HL-60 (cell line): ENCODE measurements at regions not wholly inside any gene's neighbourhood (a gene's known extent, or its start where the extent isn't known, plus 50 kb on each side); places are given as distances from the start of the nearest gene placed in this dataset.

Source experiments
- DNase-seq, 2 experiments: peaks; one replicate each; pipeline ENCODE4 v3.0.0-alpha.2; 2010 to 2020; ENCODE audit warnings: low read depth in 1 of 2, low spot score in 1 of 2
- H3K27ac ChIP-seq: fragments of 250-450 bp; sonication (Bioruptor Pico); replicated peaks from 2 replicates; pipeline ENCODE4 v1.5.1; 2020; ENCODE audit warnings: mild to moderate bottlenecking, moderate library complexity
- H3K27me3 ChIP-seq: fragments of 250-450 bp; sonication (Bioruptor Pico); 2 replicates; pipeline ENCODE4 v1.5.1; 2021; ENCODE audit warnings: mild to moderate bottlenecking, moderate library complexity; ENCODE audit not compliant: insufficient read depth, poor library complexity, severe bottlenecking
- H3K4me3 ChIP-seq: replicated peaks from 2 replicates; pipeline ENCODE4 v1.5.1; 2011; ENCODE audit warnings: mild to moderate bottlenecking, control low read depth, low read length; ENCODE audit not compliant: insufficient read depth
- GABPA ChIP-seq: IDR thresholded peaks from 2 replicates; pipeline ENCODE4 v1.6.1; 2012; ENCODE audit warnings: low read depth
- POLR2AphosphoS5 ChIP-seq: IDR thresholded peaks from 2 replicates; pipeline ENCODE4 v1.6.1; 2012; ENCODE audit warnings: low read depth
- SPI1 ChIP-seq: IDR thresholded peaks from 2 replicates; pipeline ENCODE4 v1.6.1; 2012; ENCODE audit warnings: low read depth, mild to moderate bottlenecking, borderline replicate concordance
- TF ChIP-seq, protein P1 (sequence below): IDR thresholded peaks from one replicate; pipeline ENCODE4 v1.5.1; 2011; ENCODE audit warnings: low read length, control low read depth, inconsistent platforms; ENCODE audit not compliant: insufficient read depth
- TF ChIP-seq, protein P2 (sequence below): IDR thresholded peaks from 2 replicates; pipeline ENCODE4 v1.6.1; 2012; ENCODE audit warnings: low read depth; ENCODE audit not compliant: insufficient replicate concordance

DNA sequence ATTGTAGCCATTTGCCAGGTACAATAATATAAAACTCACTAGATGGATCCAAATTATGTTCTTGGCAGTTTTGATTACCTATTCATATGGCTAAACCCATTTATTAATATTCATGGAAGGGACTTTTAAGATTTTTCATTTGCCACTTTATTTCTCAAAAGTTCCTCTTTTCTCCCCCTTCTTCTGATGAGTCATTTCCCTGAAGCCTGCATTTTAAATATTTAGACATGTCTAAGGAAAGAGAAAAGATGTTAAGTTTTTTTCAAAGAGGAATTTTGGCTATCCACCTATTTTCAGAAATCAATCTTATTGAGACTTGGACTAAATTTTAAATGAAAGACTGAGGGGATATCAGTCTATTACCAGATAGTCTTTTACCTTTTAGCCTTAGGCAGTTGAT is 1189.4 kb downstream of the EFNA5 start:
- Histone ChIP-seq H3K4me3 (no peak overlapping the region), H3K27ac (no peak overlapping the region), H3K27me3 (no peaks in the 10 kb centered on the region)
- DNase-seq: no peak
- TF ChIP-seq, protein P1, sequence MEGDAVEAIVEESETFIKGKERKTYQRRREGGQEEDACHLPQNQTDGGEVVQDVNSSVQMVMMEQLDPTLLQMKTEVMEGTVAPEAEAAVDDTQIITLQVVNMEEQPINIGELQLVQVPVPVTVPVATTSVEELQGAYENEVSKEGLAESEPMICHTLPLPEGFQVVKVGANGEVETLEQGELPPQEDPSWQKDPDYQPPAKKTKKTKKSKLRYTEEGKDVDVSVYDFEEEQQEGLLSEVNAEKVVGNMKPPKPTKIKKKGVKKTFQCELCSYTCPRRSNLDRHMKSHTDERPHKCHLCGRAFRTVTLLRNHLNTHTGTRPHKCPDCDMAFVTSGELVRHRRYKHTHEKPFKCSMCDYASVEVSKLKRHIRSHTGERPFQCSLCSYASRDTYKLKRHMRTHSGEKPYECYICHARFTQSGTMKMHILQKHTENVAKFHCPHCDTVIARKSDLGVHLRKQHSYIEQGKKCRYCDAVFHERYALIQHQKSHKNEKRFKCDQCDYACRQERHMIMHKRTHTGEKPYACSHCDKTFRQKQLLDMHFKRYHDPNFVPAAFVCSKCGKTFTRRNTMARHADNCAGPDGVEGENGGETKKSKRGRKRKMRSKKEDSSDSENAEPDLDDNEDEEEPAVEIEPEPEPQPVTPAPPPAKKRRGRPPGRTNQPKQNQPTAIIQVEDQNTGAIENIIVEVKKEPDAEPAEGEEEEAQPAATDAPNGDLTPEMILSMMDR: no peak
- TF ChIP-seq, protein P2, sequence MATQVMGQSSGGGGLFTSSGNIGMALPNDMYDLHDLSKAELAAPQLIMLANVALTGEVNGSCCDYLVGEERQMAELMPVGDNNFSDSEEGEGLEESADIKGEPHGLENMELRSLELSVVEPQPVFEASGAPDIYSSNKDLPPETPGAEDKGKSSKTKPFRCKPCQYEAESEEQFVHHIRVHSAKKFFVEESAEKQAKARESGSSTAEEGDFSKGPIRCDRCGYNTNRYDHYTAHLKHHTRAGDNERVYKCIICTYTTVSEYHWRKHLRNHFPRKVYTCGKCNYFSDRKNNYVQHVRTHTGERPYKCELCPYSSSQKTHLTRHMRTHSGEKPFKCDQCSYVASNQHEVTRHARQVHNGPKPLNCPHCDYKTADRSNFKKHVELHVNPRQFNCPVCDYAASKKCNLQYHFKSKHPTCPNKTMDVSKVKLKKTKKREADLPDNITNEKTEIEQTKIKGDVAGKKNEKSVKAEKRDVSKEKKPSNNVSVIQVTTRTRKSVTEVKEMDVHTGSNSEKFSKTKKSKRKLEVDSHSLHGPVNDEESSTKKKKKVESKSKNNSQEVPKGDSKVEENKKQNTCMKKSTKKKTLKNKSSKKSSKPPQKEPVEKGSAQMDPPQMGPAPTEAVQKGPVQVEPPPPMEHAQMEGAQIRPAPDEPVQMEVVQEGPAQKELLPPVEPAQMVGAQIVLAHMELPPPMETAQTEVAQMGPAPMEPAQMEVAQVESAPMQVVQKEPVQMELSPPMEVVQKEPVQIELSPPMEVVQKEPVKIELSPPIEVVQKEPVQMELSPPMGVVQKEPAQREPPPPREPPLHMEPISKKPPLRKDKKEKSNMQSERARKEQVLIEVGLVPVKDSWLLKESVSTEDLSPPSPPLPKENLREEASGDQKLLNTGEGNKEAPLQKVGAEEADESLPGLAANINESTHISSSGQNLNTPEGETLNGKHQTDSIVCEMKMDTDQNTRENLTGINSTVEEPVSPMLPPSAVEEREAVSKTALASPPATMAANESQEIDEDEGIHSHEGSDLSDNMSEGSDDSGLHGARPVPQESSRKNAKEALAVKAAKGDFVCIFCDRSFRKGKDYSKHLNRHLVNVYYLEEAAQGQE: no peak
- no peak for TF ChIP-seq GABPA
- TF ChIP-seq SPI1: no peak
- no peak for TF ChIP-seq POLR2AphosphoS5

DNA sequence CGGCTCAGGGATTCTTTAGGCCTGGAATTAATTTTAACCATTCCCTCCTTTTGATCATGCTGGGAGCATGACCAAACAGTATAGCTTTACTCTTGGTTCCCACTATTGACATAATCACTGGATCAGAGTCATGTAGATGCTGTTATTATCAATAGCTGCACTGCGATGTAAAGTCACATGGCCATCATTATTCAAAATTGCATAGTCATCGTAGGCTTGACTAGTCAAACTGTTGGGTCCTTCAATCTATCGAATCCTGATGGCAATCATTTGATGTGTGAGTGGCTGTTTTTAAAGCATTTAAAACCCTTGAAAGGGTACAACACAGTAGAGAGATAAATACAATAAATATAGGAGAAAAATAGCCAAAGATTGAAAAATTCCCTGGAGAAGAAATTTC is 1194.1 kb downstream of the EFNA5 start:
- TF ChIP-seq GABPA (no peak), SPI1 (no peak), POLR2AphosphoS5 (no peak)
- TF ChIP-seq, protein P2: no peak
- Histone ChIP-seq H3K27me3 (no peaks in the 10 kb centered on the region), H3K27ac (no peak overlapping the region), H3K4me3 (no peak overlapping the region)
- no peak for DNase-seq

DNA sequence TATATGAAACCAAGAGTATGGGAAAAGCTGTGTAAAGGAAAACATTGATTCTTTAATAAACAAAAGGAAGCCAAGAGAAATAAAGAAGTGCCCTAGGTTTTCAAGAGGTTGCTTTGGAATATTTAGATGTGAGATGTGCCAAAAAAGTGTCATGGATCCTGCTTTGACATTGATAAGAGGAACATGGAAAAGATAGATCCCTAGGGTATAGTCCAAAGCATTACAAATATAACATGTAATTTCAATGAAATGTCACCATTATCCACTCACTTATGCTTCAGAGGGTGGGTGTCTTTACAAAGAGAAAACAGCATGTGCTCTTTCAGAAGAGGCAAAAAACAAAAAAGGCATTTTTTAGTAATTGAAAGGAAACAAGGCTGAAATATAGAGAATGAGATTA is 1196.7 kb downstream of the EFNA5 start:
- Histone ChIP-seq H3K4me3 (no peak overlapping the region), H3K27me3 (no peaks in the 10 kb centered on the region), H3K27ac (no peak overlapping the region)
- no peak for TF ChIP-seq POLR2AphosphoS5
- TF ChIP-seq, protein P2: no peak
- TF ChIP-seq, protein P1: no peak
- TF ChIP-seq GABPA: no peak
- no peak for DNase-seq

DNA sequence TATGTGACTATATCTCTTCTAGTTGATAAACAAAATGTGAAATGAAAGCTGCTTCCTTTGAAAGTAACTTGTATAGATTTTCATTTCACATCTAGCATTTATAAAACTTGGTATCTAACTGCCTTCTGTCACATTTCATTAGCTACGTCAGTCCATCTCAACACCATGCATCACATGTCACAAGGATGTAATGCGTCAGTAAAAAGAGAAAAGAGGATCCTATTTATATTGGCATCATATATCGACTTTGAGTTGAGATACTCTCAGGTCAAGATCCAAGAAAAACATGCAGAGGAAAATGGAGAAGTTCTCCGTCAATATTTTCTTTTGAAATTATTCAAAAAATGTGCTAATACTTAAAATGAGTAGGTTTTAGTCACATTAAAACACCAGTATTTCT is 1211.2 kb downstream of the EFNA5 start:
- TF ChIP-seq, protein P2: no peak
- TF ChIP-seq POLR2AphosphoS5: no peak
- DNase-seq: no peak
- no peaks in the 10 kb centered on the region for H3K27me3 ChIP-seq
- H3K27ac ChIP-seq: no peak overlapping the region
- H3K4me3 ChIP-seq: no peak overlapping the region
